ENCODE measurements at regions not wholly inside any gene's neighbourhood (a gene's known extent, or its start where the extent isn't known, plus 50 kb on each side); places are given as distances from the start of the nearest gene placed in this dataset.
A peak's percentile ranks its signal among the peaks of the same experiment; 100 is the strongest.
"Not testable (repeated sequence)": the region's sequence is repeated elsewhere in the genome, so short reads cannot be mapped to it uniquely, and the experiment has no call there.

DNA sequence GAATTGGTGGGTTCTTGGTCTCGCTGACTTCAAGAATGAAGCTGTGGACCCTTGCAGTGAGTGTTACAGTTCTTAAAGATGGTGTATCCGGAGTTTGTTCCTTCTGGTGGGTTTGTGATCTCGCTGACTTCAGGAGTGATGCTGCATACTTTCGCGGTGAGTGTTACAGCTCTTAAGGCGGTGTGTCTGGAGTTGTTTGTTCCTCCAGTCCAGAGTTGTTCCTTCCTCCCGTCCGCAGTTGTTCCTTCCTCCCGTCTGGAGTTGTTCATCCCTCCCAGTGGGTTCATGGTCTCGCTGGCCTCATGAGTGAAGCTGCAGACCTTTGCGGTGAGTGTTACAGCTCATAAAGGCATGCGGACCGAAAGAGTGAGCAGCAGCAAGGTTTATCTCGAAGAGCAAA is 159.6 kb upstream of the ADAMTSL1 start:
- no peak for DNase-seq

DNA sequence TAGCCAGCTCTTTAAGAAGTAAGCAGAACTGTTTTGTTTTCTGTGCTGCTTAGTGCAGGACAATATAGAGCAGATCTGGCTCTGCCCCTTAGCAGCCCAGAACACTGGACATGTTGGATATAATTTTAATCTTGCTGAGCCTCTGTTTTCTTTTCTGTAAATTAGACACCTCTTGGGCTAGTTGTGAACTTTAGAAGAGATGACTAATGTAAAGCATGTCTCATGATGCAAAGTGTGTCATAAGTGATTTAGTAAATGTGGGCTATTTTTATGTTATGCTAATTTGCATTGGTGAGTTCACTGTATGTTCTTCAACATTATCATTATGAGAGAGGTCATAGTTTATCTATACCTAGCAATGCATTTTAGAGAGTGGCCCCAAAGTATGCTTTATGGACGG is 156.1 kb upstream of the ADAMTSL1 start:
- no peak for DNase-seq

DNA sequence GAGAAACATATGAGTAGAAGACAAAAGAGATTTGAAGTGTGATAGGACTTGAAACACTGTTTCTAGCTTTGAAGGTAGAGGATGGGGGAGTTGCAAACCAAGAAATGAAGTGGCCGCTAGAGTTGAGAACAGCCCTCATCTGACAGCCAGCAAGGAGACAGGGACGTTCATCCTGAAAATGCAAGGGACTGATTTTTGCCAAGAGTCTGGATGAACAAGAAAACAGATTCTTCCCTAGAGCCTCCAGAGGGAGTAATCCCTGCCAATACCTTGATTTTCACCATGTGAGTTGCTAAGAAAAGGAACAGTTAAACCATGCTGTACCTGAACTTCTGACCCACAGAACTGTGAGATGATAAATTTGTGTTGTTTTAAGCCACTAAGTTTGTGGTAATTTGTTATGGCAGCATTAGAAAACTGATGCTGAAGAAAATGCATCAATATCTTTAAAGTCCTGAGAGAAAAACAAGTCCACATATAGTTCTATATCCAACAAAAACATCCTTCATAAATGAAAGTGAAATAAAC is 154.0 kb upstream of the ADAMTSL1 start:
- no peak for DNase-seq

DNA sequence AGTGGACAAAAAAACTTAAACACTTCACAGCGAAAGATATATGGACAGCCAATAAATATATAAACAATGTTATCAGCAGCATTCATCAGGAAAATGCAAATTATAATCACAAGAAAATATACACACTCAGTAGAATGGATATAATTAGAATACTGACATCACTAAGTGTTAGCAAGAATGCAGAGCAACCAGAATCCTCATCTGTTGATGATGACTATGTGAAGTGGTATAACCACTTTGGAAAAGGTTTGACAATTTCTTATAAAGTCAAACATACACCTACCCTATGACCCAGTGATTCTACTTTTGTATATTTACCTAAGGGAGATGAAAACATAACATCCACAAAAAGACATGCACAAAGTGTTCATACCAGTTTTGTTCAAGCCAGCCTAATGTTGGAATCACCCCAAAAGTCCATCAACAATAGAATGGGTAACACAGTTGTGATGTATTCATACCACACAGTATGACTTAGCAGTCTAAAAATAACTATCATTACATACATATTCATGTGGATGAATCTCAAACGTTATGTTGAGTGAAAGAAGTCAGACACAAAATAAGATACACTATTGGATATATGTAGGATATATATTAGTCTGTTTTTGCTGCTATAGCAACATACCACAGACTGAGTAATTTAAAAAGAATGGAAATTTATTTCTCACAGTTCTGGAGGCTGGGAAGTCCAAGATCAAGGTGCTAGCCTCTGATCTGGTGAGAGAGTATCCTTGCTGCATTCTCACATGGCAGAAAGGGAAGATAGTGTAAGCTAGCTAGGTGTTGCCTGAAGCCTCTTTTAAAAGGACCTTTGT is 148.8 kb upstream of the ADAMTSL1 start:
- DNase-seq: no peak

DNA sequence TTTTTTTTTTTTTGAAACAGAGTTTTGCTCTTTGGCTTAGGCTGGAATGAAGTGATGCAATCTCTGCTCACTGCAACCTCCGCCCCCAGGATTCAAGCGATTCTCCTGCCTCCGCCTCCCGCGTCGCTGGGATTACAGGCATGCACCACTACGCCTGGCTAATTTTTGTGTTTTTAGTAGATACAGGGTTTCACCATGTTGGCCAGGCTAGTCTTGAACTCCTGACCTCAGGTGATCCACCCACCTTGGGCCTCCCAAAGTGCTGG is 148.3 kb upstream of the ADAMTSL1 start:
- not testable (repeated sequence) for DNase-seq

DNA sequence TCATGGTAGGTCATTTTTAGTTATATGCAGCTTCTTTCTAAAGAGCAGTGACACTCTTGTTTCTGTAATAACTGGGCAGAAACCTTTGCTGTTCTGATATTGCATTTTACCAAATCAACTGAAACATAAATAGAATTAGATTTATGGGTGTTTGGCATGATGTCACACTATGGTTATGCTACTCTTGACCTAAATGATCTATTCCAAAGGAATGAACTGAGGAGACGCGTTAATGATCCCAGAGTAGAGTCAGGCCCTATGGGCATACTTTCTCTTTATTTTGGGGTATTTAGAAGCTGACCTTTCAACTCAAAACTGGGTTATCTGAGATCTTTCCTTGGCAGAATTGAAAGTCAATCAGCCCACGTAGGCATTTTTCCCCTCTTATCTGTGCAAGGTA is 146.8 kb upstream of the ADAMTSL1 start:
- no peak for DNase-seq

DNA sequence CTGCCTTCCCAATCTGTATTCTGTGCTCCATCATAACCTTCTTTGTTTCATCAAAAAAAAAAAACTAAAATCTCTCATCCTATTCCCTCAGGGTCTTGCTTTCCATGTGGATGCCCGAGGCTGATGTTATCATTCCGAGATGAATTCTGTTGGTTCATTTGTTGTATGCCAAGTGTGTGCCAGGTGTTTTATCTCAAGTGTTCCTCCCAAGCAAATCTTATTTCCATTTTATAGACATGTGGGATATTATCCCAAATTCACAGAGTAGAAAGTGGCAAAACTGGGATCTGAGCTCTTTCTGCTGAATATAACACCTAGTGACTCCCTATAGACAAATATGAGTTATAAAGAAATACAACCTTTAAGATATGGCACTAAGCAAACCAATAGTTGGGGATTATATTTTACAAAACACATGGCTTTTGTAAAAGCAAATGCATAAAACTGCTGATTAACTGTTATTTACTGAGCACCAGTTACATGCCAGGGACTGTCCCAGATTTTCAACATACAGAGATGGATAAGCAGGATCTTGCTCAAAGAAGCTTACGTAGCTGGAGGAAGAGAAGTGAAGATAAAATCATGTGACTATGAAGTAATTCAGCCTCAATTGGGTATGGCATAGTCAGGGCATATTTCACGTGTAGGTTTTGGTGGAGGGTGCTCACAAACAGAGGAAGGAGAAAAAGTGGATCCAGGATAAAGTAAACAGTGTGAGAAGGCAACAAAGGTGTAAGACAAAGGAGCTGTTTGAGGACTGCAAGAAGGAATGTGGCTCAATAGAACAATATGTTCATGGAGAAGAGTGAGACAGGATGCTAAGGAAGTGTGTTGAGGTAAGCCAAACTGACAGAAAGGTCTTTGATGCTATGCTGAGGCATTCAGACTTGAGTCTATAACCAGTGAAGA is 143.3 kb upstream of the ADAMTSL1 start:
- DNase-seq: no peak

DNA sequence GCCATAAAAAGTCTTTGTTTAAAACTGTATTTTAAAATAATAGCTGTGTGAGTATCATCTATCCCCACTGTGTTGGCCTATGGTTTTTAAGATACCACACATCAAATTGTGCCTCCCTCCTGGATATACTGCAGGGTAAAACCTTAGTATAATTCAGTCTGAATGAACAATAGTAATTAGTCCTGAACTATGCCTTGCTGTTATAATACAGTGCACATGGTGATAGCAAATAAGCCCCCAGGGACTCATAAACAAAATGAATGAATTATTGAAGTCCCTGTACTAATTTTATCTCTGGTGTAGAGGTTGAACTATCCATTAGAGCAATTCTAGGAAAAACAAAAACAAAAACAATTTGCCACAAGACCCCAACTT is 142.7 kb upstream of the ADAMTSL1 start:
- DNase-seq: no peak

DNA sequence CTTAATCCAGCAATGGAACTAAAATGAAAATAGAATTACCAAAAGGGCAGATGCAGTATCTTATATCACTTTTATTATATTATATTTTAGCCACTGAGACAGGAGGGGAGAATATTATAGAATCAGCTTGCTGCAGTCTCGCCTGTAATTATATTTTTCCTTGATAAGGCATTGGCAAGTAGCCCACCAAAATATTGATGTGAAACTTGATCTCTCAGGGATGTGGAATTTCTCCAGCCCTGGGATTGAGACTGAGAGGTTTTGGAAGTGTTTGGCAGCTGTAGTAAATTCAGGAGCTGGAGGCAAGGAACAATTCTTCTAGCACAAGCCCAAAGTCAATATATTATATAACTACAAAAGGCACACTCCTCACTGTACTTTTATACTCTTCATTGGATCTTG is 142.1 kb upstream of the ADAMTSL1 start:
- DNase-seq: peak; percentile 3

DNA sequence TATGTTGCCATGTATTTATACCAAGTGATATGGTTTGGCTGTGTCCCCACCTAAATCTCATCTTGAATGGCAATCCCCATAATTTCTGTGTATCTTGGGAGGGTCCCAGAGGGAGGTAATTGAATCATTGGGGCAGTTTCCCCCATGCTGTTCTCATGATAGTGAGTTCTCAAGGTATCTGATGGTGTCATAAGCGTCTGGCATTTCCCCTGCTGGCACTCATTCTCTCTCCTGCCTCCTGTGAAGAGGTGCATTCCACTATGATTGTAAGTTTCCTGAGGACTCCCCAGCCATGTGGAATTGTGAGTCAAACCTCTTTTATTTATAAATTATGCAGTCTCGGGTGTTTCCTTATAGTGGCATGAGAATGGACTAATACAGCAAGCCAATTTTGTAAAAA is 140.8 kb upstream of the ADAMTSL1 start:
- no peak for DNase-seq

DNA sequence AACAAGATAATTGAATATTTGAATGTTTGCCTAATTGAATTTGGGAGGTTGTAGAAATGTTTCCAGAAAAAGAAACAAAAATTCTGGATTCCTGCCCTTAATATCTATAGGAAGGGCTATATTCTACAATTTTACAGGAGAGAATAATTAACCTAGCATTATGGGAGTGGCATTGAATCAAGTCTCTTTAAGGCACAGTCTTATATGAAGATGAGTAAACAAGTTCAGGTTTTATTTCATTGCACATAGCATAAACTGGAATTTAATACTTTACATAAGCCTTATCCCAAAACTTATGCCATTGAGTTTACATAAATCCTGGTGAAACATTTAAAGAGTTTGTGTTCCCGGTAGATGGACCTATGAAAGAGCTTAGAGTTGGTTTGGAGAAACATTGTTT is 138.1 kb upstream of the ADAMTSL1 start:
- no peak for DNase-seq

DNA sequence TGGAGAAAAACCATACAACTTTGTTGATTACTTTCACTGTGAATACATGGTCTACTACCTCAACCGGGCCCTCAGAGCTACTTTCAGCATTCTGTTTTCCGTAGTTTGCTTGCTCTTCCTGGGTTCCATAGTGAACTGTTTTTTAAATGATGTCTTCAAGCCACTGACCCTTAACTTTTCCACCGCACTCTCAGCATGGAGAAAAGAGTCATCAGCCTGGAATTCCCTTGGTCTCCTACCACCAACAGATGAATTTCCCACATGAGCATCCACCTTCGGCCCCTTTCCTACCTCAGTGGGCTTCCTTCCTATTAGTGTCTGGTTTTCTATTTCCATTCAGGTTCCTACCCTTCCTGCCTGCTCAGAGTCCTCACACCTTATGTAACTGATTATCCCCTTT is 135.9 kb upstream of the ADAMTSL1 start:
- DNase-seq: no peak

DNA sequence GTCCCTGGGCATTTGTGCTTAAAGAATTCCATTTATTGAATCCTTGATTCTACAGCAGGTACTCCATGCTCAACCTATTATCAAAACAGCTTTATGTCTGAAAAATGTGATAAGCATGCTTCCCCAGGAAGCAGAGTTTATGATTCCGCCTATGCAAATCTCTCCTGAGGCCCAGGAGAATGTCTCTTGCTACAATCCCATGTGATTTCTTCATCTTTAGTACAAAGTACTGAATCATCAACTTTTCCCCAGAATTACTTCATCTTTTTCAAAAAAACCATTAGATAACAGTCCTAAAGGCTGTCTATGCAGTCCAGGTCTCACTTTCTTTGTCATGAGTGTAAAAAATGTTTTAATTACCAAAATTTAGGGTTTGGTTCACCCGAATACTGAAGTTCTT is 130.2 kb upstream of the ADAMTSL1 start:
- DNase-seq: no peak

DNA sequence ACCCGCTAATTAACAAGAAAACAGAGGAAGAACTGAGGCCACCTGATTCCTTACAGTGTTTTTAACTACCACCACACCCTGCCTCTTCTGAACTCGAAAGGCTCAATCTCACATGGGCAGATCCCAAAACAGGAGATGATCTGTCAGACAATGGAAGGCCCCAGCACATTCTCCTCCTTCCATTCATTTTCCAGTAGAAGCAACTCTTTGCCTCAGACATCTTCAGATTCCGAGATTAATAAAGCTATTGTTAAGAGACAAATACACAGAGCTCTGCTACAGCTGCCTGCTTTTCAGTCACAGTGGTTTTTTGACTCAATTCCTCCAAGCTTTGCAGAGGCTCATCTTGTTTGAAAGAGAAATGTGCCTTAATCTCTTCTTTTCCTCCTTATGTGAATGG is 127.2 kb upstream of the ADAMTSL1 start:
- no peak for DNase-seq

DNA sequence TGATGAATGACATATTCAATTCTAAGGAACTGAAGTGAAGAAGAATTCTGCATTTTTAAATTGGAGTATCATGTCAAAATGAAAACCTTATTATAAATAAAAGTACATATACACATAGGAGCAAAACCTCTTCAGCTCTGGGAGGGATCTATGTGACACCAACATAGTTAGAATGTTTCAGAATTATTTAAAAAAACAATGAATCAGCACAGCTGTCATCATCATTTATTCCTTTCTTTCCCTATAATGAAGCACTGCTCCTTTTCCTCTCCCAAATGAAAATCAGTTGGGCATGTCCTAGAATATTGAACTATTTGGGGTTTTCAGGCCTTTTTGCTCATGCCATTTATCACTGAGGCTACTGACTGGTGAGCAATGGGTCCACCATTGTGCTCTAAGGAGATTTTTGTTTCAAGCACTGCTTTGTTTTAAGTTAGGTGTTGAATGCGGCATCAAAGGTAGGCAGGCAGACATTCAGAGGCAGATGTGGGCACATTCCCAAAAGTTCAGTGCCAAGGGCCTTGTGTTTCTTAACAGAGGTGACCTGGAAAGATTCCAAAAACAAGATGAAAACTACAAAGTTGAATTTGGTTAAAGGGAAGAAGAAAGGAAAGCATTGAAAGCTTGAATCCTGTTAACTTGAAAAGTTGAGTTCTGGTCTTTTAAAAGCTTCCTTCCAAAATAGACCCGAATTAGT is 126.4 kb upstream of the ADAMTSL1 start:
- no peak for DNase-seq

DNA sequence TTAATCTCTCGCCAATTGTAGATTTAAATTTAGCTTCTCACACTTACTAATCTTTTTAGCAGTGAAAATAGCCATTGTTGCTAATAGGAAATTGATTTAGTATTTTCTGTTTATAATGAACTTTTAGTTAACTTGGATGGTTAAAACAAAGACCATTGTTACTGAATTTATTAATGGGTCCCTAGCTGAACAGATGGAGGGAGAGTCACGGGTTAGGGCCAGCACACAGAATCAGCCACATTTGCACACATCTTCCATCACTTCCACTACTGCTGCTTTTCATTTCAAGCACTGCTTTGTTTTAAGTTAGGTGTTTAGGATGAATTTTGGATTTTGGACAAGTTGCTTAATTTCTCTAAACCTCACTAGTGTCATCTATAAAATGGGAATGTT is 125.9 kb upstream of the ADAMTSL1 start:
- no peak for DNase-seq

DNA sequence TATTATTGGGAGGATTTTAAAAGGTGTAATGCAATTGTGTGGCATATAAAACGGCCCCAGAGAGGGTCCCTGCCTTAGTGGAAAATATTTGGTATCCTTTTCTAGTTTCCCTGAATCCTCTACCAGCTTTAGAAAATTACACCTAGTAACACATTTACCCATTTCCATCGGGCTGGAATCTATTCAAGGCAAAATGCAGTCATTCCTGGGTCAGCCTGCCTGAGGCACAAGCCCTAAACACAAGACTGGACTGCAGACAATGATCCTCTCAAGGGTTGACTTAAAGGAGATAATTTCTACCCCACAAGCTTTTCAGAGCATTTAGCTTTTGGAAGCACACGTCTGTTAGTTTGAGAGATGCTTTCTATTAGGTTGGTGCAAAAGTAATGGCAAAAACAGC is 124.4 kb upstream of the ADAMTSL1 start:
- no peak for DNase-seq

DNA sequence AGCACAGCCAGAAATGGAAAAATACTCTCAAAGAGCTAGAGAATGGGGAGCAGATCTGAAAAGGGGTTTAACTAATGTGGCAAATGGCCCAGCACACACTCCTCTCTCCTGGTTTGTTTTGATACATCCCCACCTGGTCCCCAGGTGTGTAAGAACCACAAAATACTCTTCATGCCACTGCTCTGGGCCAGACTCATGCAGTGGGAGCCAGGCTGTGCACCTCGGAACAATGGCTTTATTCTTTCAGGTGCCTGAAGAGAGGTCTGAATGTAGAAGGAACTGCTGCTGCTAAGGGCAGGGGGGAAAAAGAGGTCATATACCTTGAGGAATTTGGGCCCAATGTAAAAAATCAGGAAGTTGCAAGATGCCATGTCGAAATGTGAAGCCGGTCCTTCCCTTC is 123.9 kb upstream of the ADAMTSL1 start:
- DNase-seq: no peak

DNA sequence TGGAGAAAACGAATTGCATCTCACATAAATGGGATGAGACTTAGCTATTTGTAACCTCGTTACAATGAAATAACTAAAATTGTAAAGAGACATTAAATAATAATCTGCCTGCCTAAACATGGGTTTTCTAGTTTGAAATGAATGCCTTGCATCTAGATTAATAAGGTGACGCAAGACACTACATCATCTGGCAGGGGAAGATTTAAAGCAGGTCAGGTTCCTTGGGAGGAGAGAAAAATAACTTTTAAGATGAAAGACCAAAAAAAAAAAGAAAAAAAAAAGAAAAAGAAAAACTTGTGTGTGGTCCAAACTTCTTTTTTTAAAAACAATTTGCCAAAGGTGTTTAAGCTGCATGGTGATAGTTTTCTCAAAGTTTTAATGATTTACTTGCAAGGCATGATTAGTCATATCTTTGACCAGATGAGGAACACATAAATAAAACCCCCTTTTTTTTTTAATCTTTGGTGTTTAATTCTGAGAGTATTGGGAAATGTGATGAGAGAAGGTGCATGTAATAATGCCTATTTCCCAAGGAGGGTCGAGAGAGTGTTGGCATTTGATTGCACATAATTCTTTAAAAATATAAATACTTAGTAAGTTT is 122.9 kb upstream of the ADAMTSL1 start:
- no peak for DNase-seq

DNA sequence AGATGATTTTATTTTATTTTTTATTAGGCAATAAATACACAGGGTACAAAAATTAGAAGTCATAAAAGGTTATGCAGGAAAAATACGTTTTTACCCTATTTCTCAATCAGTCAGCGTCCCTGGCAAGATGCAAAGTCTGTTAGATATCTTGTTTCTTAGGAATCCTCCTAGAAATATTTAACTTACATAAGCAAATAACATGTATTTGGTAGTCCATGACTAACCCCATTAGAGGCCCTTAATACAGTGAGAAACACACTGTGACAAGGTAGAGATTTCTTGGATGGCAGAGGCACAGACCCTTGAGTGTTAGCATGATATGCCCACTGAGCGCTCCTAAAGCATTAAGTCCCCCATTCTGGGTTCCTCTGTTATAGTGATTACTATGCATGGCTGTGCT is 121.2 kb upstream of the ADAMTSL1 start:
- DNase-seq: no peak

DNA sequence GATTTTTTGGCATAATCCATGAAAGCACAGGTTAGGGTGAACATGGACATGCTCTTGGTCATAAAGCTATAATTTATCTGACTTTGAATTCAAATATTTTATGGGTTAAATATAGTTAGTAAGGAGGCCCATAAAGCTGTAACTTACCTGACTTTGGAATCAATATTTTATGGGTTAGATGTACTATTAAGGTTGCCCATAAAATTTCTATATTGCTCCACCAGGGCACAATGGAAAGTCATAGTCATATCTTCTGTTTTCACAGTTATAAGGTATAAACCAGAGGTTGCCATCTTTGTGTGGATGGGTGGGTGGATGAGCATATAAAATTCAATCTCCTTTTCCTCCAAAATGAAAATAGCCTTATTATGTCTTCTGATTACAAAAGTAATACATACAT is 120.5 kb upstream of the ADAMTSL1 start:
- no peak for DNase-seq

DNA sequence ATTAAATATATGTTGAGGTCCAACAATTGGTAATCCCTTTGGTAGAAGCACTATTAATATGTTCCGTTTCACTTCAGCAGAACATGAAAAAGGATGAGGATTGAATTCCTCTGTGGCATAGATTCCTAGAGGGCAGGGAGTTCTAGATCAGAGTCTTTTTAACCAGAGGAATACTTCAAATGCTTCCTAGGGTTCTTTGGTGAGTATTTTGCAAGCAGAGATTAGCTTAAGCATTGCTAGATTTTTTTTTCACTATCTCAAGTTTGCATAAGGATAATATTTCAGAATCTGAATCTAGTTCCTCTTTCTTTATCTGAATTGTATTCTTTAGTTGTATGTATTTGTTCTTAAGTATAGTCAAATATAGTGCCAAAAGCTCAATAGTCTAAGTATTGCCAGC is 116.6 kb upstream of the ADAMTSL1 start:
- DNase-seq: no peak

DNA sequence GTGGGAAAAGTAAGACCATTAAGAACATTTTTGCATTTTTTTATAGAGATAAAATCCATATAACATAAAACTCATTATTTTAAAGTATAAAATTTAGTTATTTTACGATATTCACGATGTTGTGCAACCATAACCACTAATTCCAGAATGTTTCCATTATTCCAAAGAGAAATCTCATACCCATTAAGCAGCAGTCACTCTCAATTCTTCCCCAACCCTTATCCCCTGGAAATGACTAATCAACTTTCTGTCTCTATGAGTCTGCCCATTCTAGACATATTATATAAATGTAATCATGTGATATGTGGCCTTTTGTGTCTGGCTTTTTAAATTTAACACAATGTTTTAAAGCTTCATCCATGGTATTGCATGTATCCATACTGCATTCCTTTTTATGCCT is 115.6 kb upstream of the ADAMTSL1 start:
- DNase-seq: no peak

All from NCI-H2107 (cell line).